ENCODE measurements at regions not wholly inside any gene's neighbourhood (a gene's known extent, or its start where the extent isn't known, plus 50 kb on each side); places are given as distances from the start of the nearest gene placed in this dataset.

GRCh38 chr3:94314218-94314883, 251.5 kb downstream of the NSUN3 start:
- TF ChIP-seq, protein P1, sequence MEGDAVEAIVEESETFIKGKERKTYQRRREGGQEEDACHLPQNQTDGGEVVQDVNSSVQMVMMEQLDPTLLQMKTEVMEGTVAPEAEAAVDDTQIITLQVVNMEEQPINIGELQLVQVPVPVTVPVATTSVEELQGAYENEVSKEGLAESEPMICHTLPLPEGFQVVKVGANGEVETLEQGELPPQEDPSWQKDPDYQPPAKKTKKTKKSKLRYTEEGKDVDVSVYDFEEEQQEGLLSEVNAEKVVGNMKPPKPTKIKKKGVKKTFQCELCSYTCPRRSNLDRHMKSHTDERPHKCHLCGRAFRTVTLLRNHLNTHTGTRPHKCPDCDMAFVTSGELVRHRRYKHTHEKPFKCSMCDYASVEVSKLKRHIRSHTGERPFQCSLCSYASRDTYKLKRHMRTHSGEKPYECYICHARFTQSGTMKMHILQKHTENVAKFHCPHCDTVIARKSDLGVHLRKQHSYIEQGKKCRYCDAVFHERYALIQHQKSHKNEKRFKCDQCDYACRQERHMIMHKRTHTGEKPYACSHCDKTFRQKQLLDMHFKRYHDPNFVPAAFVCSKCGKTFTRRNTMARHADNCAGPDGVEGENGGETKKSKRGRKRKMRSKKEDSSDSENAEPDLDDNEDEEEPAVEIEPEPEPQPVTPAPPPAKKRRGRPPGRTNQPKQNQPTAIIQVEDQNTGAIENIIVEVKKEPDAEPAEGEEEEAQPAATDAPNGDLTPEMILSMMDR (IDR thresholded peaks at IDR 0.05; ENCODE audit: low read depth, low read length) = no peak
- DNase-seq (ENCODE audit: extremely low read depth, low read depth) = no peak

DNA sequence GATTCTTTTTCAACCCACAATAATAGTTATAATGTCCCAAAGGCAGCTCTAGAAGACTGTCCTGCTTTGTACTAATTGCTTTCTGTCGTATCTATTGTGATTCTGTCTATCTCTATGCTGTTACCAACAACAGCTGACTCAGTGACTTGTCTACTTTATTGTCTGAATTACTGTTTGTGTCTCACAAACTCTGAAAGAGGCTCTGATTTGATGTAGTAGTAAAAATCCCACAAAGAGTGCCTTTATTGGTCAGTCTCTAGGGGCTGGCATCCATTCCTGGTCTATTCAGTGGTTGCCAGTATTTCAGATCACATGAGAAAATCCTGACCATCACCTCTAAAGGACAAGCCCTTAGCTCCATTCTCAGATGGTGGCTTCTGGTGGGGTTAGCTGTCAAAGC, 254.2 kb downstream of the NSUN3 start:
- TF ChIP-seq, protein P1 (IDR thresholded peaks at IDR 0.05; ENCODE audit: low read depth, low read length) = no peak
- no peak for DNase-seq (ENCODE audit: extremely low read depth, low read depth)

DNA sequence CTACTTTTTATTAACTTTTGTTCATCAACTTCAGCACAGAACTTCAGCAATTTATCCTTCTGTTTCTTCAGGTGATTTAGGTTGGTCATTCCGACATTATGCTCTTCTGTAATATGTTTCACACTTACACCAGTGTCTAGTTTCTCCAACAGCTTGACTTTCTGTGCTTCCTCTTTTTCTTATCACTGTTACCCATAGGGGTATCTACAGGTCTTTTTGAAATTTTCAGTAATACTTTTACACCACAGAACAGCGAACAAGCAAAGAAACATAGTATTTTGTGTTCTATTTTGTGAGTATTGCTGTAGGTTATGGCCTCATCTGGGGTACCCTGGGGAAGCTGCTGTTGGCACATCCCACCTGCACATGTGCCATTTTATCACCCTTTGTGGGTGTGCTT, 260.7 kb downstream of the NSUN3 start:
- no peak for DNase-seq (ENCODE audit: extremely low read depth, low read depth)
- TF ChIP-seq, protein P1 (IDR thresholded peaks at IDR 0.05; ENCODE audit: low read depth, low read length) = no peak

GRCh38 chr3:94331831-94332230, 269.0 kb downstream of the NSUN3 start:
- TF ChIP-seq, protein P1 (IDR thresholded peaks at IDR 0.05; ENCODE audit: low read depth, low read length) = no peak
- DNase-seq (ENCODE audit: extremely low read depth, low read depth) = no peak

GRCh38 chr3:94336046-94336753, 273.3 kb downstream of the NSUN3 start:
- peak; percentile 1 for DNase-seq (ENCODE audit: extremely low read depth, low read depth)
- TF ChIP-seq, protein P1 (IDR thresholded peaks at IDR 0.05; ENCODE audit: low read depth, low read length) = peak; percentile 24

GRCh38 chr3:94345101-94345500, 282.2 kb downstream of the NSUN3 start:
- no peak for DNase-seq (ENCODE audit: extremely low read depth, low read depth)
- TF ChIP-seq, protein P1 (IDR thresholded peaks at IDR 0.05; ENCODE audit: low read depth, low read length) = no peak

- no peak for DNase-seq (ENCODE audit: extremely low read depth, low read depth)
- TF ChIP-seq, protein P1 (IDR thresholded peaks at IDR 0.05; ENCODE audit: low read depth, low read length) = no peak
Measured at GRCh38 chr3:94349310-94349878, 286.5 kb downstream of the NSUN3 start.

All from AG09319 (cell line).